ENCODE measurements at regions not wholly inside any gene's neighbourhood (a gene's known extent, or its start where the extent isn't known, plus 50 kb on each side); places are given as distances from the start of the nearest gene placed in this dataset.

GRCh38 chr2:43028188-43028587 is 198.2 kb downstream of the ZFP36L2 start:
- no peak for TF ChIP-seq CTCF (IDR thresholded peaks at IDR 0.05)
- TF ChIP-seq POLR2A (IDR thresholded peaks at IDR 0.05), result no peak
